ENCODE measurements at regions not wholly inside any gene's neighbourhood (a gene's known extent, or its start where the extent isn't known, plus 50 kb on each side); places are given as distances from the start of the nearest gene placed in this dataset.
"Not testable (repeated sequence)": the region's sequence is repeated elsewhere in the genome, so short reads cannot be mapped to it uniquely, and the experiment has no call there.

- no peak for DNase-seq
Observed at GRCh38 chr4:75180790-75181776, 248.2 kb downstream of the PARM1 start.

- DNase-seq, result no peak
Observed at GRCh38 chr4:75180217-75180616, 247.3 kb downstream of the PARM1 start.

GRCh38 chr4:75179510-75179909 lies 246.6 kb downstream of the PARM1 start:
- peak; percentile 65 for DNase-seq

GRCh38 chr4:75172551-75172950 lies 239.6 kb downstream of the PARM1 start:
- no peak for DNase-seq

- no peak for DNase-seq
Observed at GRCh38 chr4:75169427-75169826, 236.5 kb downstream of the PARM1 start.

- no peak for DNase-seq
Observed at GRCh38 chr4:75169020-75169419, 236.1 kb downstream of the PARM1 start.

- DNase-seq, result no peak
Observed at GRCh38 chr4:75168548-75168947, 235.6 kb downstream of the PARM1 start.

GRCh38 chr4:75165100-75165499 lies 232.2 kb downstream of the PARM1 start:
- DNase-seq, result not testable (repeated sequence)

GRCh38 chr4:75158451-75158850 lies 225.5 kb downstream of the PARM1 start:
- DNase-seq, result no peak

GRCh38 chr4:75154994-75155393 lies 222.1 kb downstream of the PARM1 start:
- no peak for DNase-seq

- no peak for DNase-seq
Observed at GRCh38 chr4:75146223-75146622, 213.3 kb downstream of the PARM1 start.

- no peak for DNase-seq
Observed at GRCh38 chr4:75144475-75144874, 211.6 kb downstream of the PARM1 start.

- no peak for DNase-seq
Observed at GRCh38 chr4:75142850-75143249, 209.9 kb downstream of the PARM1 start.

- DNase-seq, result no peak
Observed at GRCh38 chr4:75142382-75142781, 209.5 kb downstream of the PARM1 start.

- DNase-seq, result no peak
Observed at GRCh38 chr4:75141162-75141561, 208.2 kb downstream of the PARM1 start.

GRCh38 chr4:75137302-75137701 lies 204.4 kb downstream of the PARM1 start:
- DNase-seq, result no peak

GRCh38 chr4:75135068-75135825 lies 202.3 kb downstream of the PARM1 start:
- DNase-seq, result no peak

- not testable (repeated sequence) for DNase-seq
Observed at GRCh38 chr4:75126870-75127269, 194.0 kb downstream of the PARM1 start.

GRCh38 chr4:75126058-75126457 lies 193.1 kb downstream of the PARM1 start:
- no peak for DNase-seq

- no peak for DNase-seq
Observed at GRCh38 chr4:75122424-75123014, 189.6 kb downstream of the PARM1 start.

GRCh38 chr4:75118739-75119138 lies 185.8 kb downstream of the PARM1 start:
- no peak for DNase-seq

GRCh38 chr4:75110061-75110460 lies 177.1 kb downstream of the PARM1 start:
- DNase-seq, result no peak
